Ishikawa (cell line): ENCODE measurements at regions not wholly inside any gene's neighbourhood (a gene's known extent, or its start where the extent isn't known, plus 50 kb on each side); places are given as distances from the start of the nearest gene placed in this dataset.

ENCODE experiments used
- CEBPB ChIP-seq: IDR thresholded peaks from 2 replicates; pipeline ENCODE4 v1.6.1; 2012
- CREB1 ChIP-seq: IDR thresholded peaks from 2 replicates; pipeline ENCODE4 v1.6.1; 2012; ENCODE audit warnings: low read depth
- EGR1 ChIP-seq: IDR thresholded peaks from 2 replicates; pipeline ENCODE4 v1.6.1; 2012
- EP300 ChIP-seq: IDR thresholded peaks from 2 replicates; pipeline ENCODE4 v1.6.1; 2012; ENCODE audit warnings: borderline replicate concordance
- FOXM1 ChIP-seq: IDR thresholded peaks from 2 replicates; pipeline ENCODE4 v1.6.1; 2012; ENCODE audit warnings: low read depth, borderline replicate concordance
- MAX ChIP-seq: IDR thresholded peaks from 2 replicates; pipeline ENCODE4 v1.6.1; 2012
- NFIC ChIP-seq: IDR thresholded peaks from 2 replicates; pipeline ENCODE4 v1.6.1; 2012
- RAD21 ChIP-seq: IDR thresholded peaks from 2 replicates; pipeline ENCODE4 v1.6.1; 2012; ENCODE audit warnings: low read depth
- REST ChIP-seq: IDR thresholded peaks from 2 replicates; pipeline ENCODE4 v1.6.1; 2012; ENCODE audit warnings: low read depth, mild to moderate bottlenecking
- TAF1 ChIP-seq: IDR thresholded peaks from 2 replicates; pipeline ENCODE4 v1.6.1; 2012; ENCODE audit warnings: low read depth, mild to moderate bottlenecking
- TCF12 ChIP-seq: IDR thresholded peaks from 2 replicates; pipeline ENCODE4 v1.6.1; 2012; ENCODE audit warnings: low read depth
- TEAD4 ChIP-seq: IDR thresholded peaks from 2 replicates; pipeline ENCODE4 v1.6.1; 2012
- USF1 ChIP-seq: IDR thresholded peaks from 2 replicates; pipeline ENCODE4 v1.6.1; 2012
- YY1 ChIP-seq: IDR thresholded peaks from 2 replicates; pipeline ENCODE4 v1.6.1; 2012; ENCODE audit warnings: low read depth
- ZBTB7A ChIP-seq: IDR thresholded peaks from 2 replicates; pipeline ENCODE4 v1.6.1; 2012; ENCODE audit warnings: low read depth

GRCh38 chr9:16057541-16057940, 504.7 kb downstream of the CCDC171 start:
- no peak for TF ChIP-seq USF1
- TF ChIP-seq YY1: no peak
- TF ChIP-seq TAF1: no peak
- no peak for TF ChIP-seq CEBPB
- TF ChIP-seq ZBTB7A: no peak
- TF ChIP-seq MAX: no peak
- TF ChIP-seq FOXM1: no peak
- no peak for TF ChIP-seq RAD21
- TF ChIP-seq EP300: no peak
- no peak for TF ChIP-seq CREB1
- no peak for TF ChIP-seq REST
- no peak for TF ChIP-seq TCF12
- TF ChIP-seq NFIC: no peak

- no peak for TF ChIP-seq TAF1
- no peak for TF ChIP-seq TEAD4
- no peak for TF ChIP-seq YY1
- no peak for TF ChIP-seq RAD21
- no peak for TF ChIP-seq MAX
- no peak for TF ChIP-seq NFIC
- TF ChIP-seq REST: no peak
- no peak for TF ChIP-seq USF1
Measured at GRCh38 chr9:16058131-16058549, 505.3 kb downstream of the CCDC171 start.

- no peak for TF ChIP-seq NFIC
- no peak for TF ChIP-seq FOXM1
- no peak for TF ChIP-seq REST
- TF ChIP-seq EGR1: no peak
- TF ChIP-seq RAD21: no peak
- no peak for TF ChIP-seq TEAD4
- no peak for TF ChIP-seq CEBPB
- TF ChIP-seq TAF1: no peak
Measured at GRCh38 chr9:16060436-16061129, 507.7 kb downstream of the CCDC171 start.

- TF ChIP-seq TEAD4: no peak
- no peak for TF ChIP-seq TAF1
- no peak for TF ChIP-seq EGR1
Measured at GRCh38 chr9:16062542-16063240, 509.8 kb downstream of the CCDC171 start.

- TF ChIP-seq TEAD4 (no peak), FOXM1 (no peak), EP300 (no peak), RAD21 (no peak), EGR1 (no peak), TCF12 (no peak), CREB1 (no peak), YY1 (no peak), TAF1 (no peak), REST (no peak), MAX (no peak), NFIC (no peak), CEBPB (no peak), ZBTB7A (no peak), USF1 (no peak)
Measured at GRCh38 chr9:16063241-16063591, 510.4 kb downstream of the CCDC171 start.
